ENCODE measurements at regions not wholly inside any gene's neighbourhood (a gene's known extent, or its start where the extent isn't known, plus 50 kb on each side); places are given as distances from the start of the nearest gene placed in this dataset.
"Not testable (repeated sequence)": the region's sequence is repeated elsewhere in the genome, so short reads cannot be mapped to it uniquely, and the experiment has no call there.

- not testable (repeated sequence) for DNase-seq (ENCODE audit: low read depth, low spot score)
Measured at GRCh38 chr12:59346248-59346647, 249.6 kb upstream of the SLC16A7 start.

- no peak for DNase-seq (ENCODE audit: low read depth, low spot score)
Measured at GRCh38 chr12:59345406-59345805, 250.4 kb upstream of the SLC16A7 start.

GRCh38 chr12:59344224-59344623, 251.6 kb upstream of the SLC16A7 start:
- DNase-seq (ENCODE audit: low read depth, low spot score): no peak

- no peak for DNase-seq (ENCODE audit: low read depth, low spot score)
Measured at GRCh38 chr12:59329462-59329861, 266.4 kb upstream of the SLC16A7 start.

- DNase-seq (ENCODE audit: low read depth, low spot score): not testable (repeated sequence)
Measured at GRCh38 chr12:59328395-59329075, 267.3 kb upstream of the SLC16A7 start.

- not testable (repeated sequence) for DNase-seq (ENCODE audit: low read depth, low spot score)
Measured at GRCh38 chr12:59326457-59326856, 269.4 kb upstream of the SLC16A7 start.

GRCh38 chr12:59322473-59322872, 273.4 kb upstream of the SLC16A7 start:
- no peak for DNase-seq (ENCODE audit: low read depth, low spot score)

GRCh38 chr12:59321278-59321677, 274.6 kb upstream of the SLC16A7 start:
- no peak for DNase-seq (ENCODE audit: low read depth, low spot score)

- no peak for DNase-seq (ENCODE audit: low read depth, low spot score)
Measured at GRCh38 chr12:59320112-59320511, 275.7 kb upstream of the SLC16A7 start.

GRCh38 chr12:59318940-59319339, 276.9 kb upstream of the SLC16A7 start:
- no peak for DNase-seq (ENCODE audit: low read depth, low spot score)

GRCh38 chr12:59317598-59317997, 278.2 kb upstream of the SLC16A7 start:
- peak; percentile 56 for DNase-seq (ENCODE audit: low read depth, low spot score)

GRCh38 chr12:59316938-59317337, 278.9 kb upstream of the SLC16A7 start:
- no peak for DNase-seq (ENCODE audit: low read depth, low spot score)

GRCh38 chr12:59316354-59316753, 279.5 kb upstream of the SLC16A7 start:
- not testable (repeated sequence) for DNase-seq (ENCODE audit: low read depth, low spot score)

- DNase-seq (ENCODE audit: low read depth, low spot score): no peak
Measured at GRCh38 chr12:59314209-59314608, 281.6 kb upstream of the SLC16A7 start.

- no peak for DNase-seq (ENCODE audit: low read depth, low spot score)
Measured at GRCh38 chr12:59304077-59304721, 291.6 kb upstream of the SLC16A7 start.

- DNase-seq (ENCODE audit: low read depth, low spot score): no peak
Measured at GRCh38 chr12:59298296-59298695, 297.5 kb upstream of the SLC16A7 start.

- no peak for DNase-seq (ENCODE audit: low read depth, low spot score)
Measured at GRCh38 chr12:59294221-59294620, 301.6 kb upstream of the SLC16A7 start.

- DNase-seq (ENCODE audit: low read depth, low spot score): no peak
Measured at GRCh38 chr12:59282999-59283398, 312.8 kb upstream of the SLC16A7 start.

- not testable (repeated sequence) for DNase-seq (ENCODE audit: low read depth, low spot score)
Measured at GRCh38 chr12:59273561-59273960, 322.3 kb upstream of the SLC16A7 start.

- DNase-seq (ENCODE audit: low read depth, low spot score): no peak
Measured at GRCh38 chr12:59268295-59268809, 327.5 kb upstream of the SLC16A7 start.

- DNase-seq (ENCODE audit: low read depth, low spot score): no peak
Measured at GRCh38 chr12:59260202-59260601, 335.6 kb upstream of the SLC16A7 start.

- no peak for DNase-seq (ENCODE audit: low read depth, low spot score)
Measured at GRCh38 chr12:59252731-59253130, 332.4 kb upstream of the LRIG3 start.

GRCh38 chr12:59250766-59251165, 330.5 kb upstream of the LRIG3 start:
- DNase-seq (ENCODE audit: low read depth, low spot score): no peak

Measured in iPS DF 19.7 (cell line).